Ecto neural progenitor cell (in vitro differentiated cells): ENCODE measurements at regions not wholly inside any gene's neighbourhood (a gene's known extent, or its start where the extent isn't known, plus 50 kb on each side); places are given as distances from the start of the nearest gene placed in this dataset.

Experiments
- DNase-seq: peaks from one replicate; pipeline ENCODE4 v3.0.0-alpha.2; 2018; ENCODE audit warnings: low spot score

DNA sequence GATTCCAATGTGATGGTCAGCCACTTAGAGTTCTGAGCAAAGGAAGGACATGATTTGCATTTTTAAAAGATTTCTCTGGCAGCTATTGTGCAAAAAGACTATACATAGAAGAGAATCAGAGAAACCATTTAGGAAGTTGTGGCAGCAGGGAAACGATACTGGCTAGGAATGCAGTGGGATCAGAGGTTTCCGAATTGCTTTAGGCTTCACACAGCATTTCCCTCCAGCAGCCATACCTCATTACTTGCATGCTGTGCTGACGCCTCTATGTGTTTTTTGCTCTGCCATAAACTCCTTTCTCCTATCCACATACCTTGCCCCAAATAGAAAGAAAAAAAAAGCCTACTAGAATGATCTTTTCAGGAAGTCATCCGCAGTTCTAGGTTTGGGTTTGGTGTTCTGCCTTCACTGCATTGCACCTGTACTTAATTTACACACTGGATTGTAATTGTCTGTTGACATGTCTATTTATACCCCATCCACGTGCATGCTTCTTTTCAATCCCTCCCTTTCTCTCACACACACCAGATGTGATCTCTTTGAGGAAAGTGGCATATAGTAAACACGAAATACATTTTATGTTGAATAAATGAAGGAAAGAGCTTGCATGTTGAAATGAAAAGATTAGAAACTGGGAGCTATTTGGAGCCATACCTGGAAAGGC is 860.3 kb upstream of the SEMA6D start:
- no peak for DNase-seq

DNA sequence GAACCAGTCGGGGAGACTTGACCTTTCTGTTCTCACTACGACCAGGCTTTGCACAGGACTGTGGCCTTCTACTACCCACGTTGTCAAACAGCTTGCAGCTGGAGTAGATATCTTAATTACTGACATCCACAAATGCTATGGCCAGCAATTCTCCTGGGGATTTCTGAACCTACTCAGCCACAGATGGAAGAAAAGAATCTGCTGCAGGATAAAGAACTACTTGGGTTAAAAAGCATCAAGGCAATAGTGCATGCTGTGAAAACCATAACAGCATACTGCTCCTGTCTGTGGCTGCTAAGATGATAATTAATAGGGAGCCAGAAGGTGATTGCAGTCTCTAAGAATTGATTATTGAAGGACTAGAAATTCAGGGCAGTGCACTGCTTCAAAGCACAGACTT is 859.2 kb upstream of the SEMA6D start:
- DNase-seq = no peak

DNA sequence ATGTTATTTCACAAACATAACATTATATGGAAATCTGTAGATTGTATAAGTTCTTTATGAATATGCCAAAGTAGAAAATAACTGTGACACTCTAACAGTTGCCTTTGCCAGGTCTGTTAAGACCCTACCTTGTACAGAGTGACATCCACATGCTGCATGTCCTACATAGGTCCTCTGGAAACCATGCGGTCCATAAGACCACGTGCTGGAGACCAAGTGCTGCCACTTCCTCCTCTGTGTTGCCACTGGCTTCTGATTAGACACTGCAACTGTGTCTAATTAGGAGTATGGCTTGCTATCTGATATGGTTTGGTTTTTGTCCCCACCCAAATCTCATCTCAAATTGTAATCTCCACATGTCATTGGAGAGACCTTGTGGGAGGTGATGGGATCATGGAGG is 855.5 kb upstream of the SEMA6D start:
- DNase-seq = no peak

DNA sequence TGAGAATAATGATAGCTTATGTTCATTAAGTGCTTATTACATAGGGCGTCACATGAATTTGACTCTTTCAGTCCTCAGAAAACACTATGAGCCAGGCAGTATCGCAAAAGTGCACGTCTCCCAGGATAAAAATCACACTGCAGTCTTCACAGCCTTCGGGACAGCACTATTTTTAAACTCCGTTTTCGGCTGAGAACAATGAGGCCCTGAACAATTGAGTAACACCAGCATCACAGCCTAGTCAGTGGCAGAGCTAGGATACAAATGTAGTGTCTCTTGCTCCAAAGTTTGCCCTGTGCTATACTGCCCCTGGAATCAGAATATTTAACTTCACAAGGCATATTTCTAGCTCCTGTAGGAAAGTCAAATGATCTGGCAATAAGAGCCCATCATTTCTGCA is 852.1 kb upstream of the SEMA6D start:
- DNase-seq = no peak

DNA sequence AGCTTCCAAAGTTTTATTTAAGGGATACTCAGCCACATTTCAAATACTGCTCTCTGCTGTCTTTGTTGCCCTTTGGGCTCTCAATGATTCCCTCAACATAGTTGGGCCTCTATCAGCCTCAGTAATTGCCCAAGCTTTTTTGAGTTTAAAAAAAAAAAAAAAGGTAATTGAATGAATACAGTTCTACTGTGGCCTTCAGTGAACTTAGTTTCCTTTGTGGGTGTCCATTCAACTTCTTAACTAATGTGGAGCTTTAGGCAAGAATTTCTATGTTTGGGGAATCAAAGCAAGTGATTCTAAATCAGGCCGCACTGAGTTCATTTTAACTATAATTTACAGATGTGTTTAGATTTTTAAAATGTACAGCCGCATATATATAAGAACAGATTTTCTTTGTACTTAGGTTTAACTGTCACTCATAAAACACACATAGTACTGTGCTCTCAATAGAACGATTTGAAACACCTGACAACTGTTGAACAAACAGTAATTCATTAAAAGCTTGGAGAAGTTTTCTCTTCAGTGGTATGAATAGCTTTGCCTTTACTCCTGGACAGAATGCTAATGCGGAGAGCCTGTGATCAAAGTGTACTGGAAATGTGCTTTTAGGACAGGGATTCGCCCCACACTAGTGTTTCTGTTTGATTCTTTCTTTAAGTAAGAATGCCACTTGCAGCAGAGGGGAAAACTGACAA is 844.9 kb upstream of the SEMA6D start:
- DNase-seq = no peak

DNA sequence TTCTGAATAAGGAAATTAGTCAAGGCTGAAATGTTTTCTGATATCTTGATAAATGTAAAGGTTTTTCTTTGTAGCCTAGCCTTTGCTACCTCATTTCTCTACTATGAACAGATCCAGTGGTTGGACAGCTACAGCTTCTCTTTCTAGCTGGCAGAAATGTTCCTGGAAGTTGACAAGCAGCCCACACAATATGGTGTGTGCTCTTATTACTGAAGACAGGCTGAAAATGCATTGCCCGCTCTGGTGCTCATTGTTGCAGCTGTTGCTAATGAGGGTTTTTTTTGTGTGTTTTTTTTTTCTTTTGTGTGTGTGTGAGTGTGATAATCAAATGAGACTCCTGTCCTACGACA is 844.3 kb upstream of the SEMA6D start:
- no peak for DNase-seq

DNA sequence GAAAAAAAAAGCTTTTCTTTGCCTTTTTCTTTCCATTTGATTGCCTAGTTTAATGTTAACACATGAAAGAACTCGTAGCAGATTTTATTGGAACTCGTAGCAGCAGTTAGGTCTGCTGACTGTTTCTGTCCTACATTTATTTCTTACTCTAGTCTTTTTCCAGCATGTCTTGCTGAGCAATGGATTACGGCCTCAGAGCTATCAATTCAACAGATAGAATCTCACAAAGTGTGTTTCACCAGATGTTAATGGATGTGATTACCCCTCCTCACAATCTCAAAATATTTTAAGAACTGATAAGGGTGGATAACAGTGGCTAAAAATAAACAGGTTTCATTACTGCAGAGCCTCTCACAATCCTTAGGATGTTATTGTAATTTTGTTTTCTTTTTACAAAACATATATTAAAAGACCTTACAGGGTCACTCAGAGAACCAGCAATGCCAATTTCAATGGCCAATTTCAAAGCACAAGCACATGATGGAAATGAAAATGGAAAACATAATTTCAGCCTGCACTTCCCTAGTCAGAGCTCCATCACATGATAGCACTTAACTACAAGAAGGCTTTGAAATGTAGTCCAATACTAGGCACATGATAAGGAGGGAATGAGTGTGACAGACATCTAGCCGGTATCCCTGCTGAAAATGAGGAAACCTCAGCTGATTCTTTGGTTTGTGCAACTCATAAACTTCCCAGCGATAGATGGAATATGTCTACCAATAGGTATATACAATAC is 838.1 kb upstream of the SEMA6D start:
- DNase-seq = no peak

DNA sequence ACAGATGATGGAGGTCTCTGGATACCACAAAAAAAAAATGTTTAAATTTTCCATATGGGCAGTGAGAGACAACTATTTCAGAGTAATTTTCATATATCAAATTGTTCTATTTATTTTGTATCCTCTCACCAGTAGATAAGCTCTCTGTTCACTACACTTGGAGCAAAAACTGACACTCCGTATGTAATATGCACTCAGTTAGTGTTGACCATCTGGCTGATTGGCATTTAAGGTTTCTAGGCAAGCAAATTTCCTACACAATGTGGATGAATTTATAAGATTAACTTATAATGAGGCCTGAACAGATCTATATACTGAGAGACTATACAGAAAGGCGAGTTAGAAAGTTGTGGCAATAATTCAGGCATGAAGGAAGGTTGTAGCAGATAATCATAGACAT is 836.5 kb upstream of the SEMA6D start:
- DNase-seq = no peak

DNA sequence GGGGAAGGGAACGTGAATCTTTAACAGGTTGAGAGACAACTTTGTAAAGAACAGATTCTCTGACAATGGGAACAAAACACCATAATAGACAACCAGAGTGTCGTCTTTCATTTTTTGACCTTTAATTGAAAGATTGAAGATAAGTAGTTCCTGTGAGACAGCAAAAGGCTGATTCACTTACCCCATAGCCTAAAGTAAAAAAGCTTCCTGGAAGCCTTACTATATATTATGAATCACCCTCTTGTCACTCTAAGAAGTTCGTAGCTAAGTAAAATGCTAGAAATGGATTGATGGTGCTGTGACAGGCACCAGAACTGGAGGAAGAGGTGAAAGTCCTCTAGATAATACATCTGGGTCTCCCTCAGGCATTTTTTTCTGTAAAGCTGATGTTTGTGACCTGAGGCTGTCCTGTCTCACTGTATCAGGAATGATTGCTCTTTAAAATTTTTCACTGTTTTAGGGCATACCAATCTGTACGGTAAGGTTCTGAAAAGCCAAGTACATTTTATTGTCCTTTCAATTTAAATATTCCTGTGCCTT is 824.6 kb upstream of the SEMA6D start:
- DNase-seq = no peak

DNA sequence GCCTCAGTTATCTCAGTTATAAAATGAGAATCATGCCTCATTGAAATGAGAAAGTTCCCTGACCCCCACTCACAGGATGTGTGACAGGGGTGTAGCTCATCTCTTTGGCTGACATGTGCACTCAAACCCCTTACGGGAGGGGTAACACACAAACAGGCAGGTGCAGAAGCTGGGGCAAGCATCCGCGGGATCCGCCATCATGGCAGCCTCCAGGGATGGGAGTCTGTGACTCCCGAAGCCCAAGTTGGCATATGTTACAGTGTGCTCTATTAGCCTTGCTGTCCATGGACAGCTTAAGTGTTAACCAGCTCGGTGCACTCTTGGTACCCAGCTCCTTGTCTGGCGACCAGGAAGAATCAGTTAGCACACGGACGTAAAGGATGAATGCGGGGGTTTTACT is 822.7 kb upstream of the SEMA6D start:
- no peak for DNase-seq

DNA sequence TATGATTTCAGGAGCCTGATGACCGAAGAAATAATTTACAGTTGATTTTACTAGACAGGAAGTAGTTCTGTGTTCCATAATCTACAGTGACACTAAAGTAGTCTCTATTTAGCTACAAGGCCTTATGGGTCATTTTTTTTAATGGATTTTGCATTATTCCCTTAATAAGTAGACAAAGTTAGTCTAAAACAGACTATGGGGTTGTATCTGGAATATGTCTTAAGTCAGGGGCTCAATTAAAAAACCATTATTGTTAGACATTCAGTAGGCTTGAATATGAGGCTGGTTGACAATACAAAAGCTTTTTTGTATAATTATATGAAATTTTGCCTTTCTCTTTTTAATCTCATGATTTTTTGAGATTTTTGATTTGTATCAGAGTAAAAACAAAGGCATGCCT is 820.0 kb upstream of the SEMA6D start:
- DNase-seq = no peak

DNA sequence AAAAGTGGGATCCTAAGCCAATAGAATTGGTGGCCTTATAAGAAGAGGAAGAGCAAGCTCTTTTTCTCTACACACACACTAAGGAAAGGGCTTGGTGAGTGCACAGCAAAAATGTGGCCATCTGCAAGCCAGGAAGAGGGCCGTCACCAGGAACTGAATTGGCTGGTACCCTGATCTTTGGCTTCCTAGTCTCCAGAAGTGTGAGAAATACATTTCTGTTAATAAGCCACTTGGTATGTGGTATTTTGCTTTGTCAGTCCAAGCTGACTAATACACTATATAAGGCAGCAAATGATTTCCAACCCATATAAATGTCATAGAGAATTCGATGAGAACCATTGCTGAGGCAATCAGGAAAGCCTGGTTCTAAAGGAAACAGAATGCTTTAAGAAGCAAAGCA is 816.3 kb upstream of the SEMA6D start:
- no peak for DNase-seq

DNA sequence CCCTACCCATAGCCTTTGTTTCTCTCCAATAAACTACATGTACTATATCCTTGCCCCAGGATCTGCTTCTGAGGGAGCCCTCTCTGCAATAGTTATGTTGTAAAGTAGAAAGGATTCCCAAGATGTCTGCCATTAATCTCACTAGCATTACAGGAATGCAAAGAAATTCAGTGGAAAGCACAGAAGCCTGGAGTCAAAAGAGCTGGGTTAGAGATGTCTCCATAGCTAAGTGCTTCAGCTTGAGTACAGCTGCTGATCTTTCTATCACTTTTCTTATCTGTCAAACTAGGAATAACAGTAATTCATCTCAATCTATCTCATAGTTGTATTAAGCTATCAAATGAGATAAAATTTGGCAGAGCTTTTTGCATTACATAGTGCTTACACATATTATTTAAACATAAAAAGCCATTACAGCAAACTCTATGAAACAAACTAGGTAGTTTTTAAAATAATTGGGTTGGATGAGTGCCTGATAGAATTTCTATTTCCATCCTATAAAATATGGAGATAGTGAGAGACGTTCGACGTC is 799.5 kb upstream of the SEMA6D start:
- no peak for DNase-seq

DNA sequence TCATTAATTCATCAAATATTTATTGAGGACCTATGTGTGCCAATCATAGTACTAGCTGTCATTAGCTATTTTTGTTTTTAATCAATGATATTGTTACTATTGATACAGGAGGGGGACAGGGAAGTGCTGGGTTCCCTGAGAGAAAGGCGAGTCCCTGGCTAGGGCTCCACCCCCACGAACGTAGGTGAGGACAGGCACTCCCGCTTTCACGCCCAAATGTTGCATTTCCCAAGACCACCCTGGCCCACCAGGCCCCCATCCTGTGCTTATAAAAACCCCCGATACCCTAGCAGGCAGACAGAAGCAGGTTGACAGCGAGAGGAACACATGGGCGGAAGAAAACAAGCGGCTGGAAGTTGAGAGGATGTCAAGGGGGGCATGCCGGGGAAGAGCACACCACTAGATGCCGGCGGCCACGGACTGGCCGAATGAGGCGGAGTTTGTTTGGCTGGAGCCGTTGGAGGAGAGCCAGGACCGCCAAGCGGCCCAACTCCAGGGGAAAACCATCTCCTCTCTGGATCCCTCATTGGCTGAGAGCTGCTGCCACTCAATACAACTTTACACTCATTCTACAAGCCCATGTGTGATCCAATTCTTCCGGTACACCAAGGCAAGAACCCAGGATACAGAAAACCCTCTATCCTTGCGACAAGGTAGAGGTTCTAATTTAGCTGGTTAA is 798.7 kb upstream of the SEMA6D start:
- no peak for DNase-seq

DNA sequence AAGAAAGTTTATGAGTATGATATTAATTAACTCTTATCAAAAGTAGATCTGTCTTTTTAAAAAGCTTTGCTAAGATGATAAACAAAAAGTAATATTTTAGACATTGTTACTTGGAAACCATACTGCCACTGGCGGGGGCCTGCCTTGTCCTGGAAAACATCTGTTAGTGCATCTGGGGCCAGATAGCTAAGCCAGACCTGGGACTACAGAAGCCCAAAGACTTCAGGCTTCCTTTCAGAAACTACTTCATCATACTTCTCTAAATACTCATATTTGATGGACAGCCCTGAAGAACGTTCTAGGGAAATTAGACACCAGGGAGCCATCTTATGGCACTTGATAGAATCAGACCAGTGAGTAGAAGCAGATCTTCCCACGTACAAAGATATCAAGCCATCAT is 795.4 kb upstream of the SEMA6D start:
- DNase-seq = no peak

DNA sequence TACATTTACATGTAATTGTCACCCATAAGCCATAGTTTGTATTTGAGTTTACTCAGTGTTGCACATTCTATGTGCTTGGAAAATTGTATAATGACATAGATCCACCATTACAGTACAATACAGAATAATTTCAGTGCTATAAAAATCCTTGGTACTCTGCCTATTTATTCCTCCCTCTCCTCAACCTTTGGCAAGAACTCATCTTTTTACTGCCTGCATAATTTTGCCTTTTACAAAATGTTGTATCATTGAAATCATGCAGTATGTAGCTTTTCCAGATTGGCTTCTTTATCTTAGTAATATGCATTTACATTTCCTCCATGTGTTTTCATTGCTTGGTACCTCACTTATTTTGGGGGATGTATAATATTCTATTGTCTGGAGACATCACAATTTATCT is 786.9 kb upstream of the SEMA6D start:
- DNase-seq = no peak

DNA sequence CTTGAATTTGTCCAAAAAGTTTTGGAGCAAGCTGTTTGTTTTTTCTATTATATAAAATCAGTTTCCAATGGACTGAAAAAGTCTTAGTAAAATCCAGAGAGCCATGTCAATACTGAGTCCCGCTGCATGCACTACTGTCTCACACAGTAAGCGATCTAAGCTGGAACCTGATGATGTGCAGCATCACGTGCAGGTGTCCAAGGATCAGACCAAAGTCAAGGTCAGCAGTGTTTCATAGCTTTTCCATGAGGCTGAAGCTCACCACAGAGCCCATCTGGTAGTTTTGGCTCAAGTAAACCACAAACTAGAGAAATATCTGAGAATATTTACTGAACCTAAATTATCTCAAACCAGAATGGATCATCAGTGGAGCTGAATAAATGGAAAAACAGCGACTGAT is 784.0 kb upstream of the SEMA6D start:
- DNase-seq = no peak

DNA sequence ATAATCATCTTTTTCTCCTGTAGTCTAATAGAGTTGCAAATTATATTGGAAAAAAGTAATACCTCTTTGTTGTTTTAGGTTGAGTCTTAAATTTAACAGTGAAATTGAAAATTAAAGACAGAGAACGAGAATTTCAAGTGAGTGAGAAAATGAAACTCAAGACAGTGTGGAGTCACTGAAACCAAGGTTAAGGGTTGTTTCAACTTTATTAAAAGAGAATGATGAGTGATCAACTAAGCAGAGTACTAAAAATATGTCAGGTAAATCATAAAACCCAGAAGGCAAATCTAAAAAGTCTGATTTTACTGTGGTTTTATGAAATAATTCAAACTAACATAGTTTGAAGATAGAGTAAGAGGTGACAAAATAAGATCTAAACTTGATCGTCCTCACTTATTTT is 782.5 kb upstream of the SEMA6D start:
- DNase-seq = no peak

DNA sequence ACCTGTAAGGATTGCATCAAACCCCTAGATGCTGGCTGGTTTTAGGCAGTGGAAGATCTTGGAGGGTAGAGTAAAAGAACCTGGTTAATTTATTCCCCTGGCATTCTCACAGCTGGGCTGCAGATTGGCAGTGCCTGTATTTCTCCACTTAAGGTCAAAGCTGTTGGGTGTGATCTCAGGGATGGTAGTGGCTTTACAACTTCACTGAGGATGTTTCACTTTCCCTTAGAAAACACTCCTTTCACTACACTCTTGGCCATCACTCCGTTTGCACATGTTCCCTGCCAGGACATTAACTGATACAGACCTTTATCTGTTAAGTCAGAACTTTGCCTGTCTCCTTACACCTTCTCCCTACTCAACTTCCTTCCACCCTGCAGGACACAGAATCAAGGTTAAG is 779.1 kb upstream of the SEMA6D start:
- no peak for DNase-seq

DNA sequence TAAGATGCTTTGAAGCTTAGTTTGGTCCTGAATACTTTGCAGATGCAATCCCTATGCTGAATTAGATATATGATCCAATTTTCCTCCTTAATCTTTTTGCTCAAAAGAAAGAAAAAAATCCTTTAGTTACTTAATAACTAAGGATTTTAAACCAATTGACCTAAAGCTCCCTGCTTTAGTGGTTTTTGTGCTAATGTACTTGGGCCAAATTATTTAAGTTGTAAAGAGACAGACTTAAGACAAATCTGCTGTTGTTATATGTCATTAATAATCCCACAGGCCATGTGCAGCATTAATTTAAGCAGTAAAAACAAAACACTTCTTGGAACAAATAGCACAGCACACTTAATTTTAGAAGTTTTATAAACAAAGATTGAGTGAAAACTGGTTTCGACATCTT is 776.1 kb upstream of the SEMA6D start:
- DNase-seq = no peak

DNA sequence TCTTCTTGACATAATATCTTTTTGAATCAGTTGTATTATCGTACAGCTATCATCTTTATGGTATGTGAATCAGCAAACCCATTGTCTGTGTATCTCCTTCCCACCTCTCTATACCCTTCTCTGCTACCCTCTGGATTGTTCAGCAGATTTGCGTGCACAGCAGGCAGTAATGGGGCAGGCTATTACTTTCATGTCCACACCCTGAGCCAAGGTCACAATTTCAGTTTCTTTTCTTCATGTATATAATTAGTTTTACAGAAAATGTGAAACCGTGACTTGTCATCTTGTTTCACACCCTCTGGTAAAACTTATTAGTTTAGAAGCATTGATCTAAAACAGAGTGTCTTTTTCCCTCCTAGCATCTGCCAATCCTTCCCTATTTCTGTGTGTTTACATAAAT is 770.4 kb upstream of the SEMA6D start:
- no peak for DNase-seq

DNA sequence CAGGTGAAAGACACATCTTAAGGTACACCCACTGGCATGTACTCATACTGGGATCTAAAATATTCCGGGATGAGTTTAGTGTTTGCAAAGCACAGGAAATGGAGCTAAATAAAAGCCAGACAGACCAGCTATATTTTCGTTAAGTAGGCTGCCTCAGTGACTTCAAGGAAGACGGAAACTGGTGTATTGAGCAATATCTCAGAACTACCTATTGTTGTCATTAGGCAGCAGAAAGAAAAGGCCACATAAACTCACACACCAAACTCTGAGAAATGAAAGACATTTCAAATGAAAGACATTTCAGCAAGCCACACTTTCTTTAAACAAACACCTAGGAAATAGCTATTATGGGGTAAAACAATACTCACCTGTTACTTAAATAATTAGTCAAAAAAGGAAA is 761.7 kb upstream of the SEMA6D start:
- DNase-seq = no peak

DNA sequence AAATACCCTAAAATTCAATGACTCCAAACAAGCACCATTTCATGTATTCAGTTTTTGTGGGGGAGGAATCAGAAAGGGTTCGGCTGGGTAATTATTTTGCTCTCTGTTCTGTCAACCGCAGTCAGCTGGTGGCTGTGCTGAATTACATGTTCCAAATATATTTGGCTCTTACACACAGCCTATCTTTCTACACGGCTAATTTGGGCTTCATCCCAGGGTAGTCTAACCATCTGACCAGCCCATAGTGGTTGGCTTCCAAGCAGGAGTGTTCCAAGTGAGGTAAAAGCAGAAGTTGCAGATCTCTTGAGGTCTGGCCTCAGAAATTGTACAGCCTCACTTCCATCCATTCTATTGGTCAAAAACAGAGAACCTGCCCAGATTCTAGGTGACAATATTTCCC is 760.8 kb upstream of the SEMA6D start:
- no peak for DNase-seq
